ENCODE measurements at regions not wholly inside any gene's neighbourhood (a gene's known extent, or its start where the extent isn't known, plus 50 kb on each side); places are given as distances from the start of the nearest gene placed in this dataset.

DNA sequence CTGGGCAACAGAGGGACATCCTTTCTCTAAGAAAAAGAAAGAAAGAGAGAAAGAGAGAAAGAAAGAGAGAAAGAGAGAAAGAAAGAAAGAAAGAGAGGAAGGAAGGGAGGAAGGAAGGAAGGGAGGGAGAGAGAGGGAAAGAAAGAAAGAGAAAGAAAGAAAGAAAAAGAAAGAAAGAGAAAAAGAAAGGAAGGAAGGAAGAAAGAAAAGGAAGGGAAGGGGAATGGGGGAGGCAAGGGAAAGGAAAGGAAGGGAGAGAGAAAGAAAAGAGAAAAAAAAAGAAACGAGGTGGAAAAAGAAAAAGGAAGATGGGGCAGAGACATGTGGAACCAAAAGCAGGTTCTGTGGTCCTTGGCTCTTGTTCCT, 82.9 kb upstream of the SMNDC1 start:
- TF ChIP-seq, protein P1, sequence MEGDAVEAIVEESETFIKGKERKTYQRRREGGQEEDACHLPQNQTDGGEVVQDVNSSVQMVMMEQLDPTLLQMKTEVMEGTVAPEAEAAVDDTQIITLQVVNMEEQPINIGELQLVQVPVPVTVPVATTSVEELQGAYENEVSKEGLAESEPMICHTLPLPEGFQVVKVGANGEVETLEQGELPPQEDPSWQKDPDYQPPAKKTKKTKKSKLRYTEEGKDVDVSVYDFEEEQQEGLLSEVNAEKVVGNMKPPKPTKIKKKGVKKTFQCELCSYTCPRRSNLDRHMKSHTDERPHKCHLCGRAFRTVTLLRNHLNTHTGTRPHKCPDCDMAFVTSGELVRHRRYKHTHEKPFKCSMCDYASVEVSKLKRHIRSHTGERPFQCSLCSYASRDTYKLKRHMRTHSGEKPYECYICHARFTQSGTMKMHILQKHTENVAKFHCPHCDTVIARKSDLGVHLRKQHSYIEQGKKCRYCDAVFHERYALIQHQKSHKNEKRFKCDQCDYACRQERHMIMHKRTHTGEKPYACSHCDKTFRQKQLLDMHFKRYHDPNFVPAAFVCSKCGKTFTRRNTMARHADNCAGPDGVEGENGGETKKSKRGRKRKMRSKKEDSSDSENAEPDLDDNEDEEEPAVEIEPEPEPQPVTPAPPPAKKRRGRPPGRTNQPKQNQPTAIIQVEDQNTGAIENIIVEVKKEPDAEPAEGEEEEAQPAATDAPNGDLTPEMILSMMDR (IDR thresholded peaks at IDR 0.05), result no peak
- TF ChIP-seq POLR2A (IDR thresholded peaks at IDR 0.05), result no peak

Measured in tibial nerve (tissue), 3 donors.